Ascending aorta (tissue), 2 donors: ENCODE measurements at regions not wholly inside any gene's neighbourhood (a gene's known extent, or its start where the extent isn't known, plus 50 kb on each side); places are given as distances from the start of the nearest gene placed in this dataset.
"Not testable (repeated sequence)": the region's sequence is repeated elsewhere in the genome, so short reads cannot be mapped to it uniquely, and the experiment has no call there.

Source experiments
- DNase-seq, 2 donors: peaks; one replicate each; pipeline ENCODE4 v3.0.0-alpha.2; 2019; ENCODE audit warnings: low spot score in 2 of 2
- H3K27ac ChIP-seq, 2 donors: fragments of 200-600 bp; sonication (generic); one replicate each; pipeline ENCODE4 v1.5.1; 2016 to 2017; ENCODE audit warnings: mild to moderate bottlenecking in 1 of 2
- H3K27me3 ChIP-seq: fragments of 200-600 bp; sonication (generic); one replicate; pipeline ENCODE4 v1.5.1; 2017
- H3K36me3 ChIP-seq, 2 donors: fragments of 200-600 bp; sonication (generic); one replicate each; pipeline ENCODE4 v1.5.1; 2016
- H3K4me1 ChIP-seq, 2 donors: fragments of 200-600 bp; sonication (generic); one replicate each; pipeline ENCODE4 v1.5.1; 2016 to 2017; ENCODE audit warnings: mild to moderate bottlenecking in 1 of 2
- H3K4me3 ChIP-seq, 2 donors: fragments of 200-600 bp; sonication (generic); one replicate each; pipeline ENCODE4 v1.5.1; 2016 to 2017; ENCODE audit warnings: mild to moderate bottlenecking in 1 of 2
- H3K9me3 ChIP-seq, 2 donors: fragments of 200-600 bp; sonication (generic); one replicate each; pipeline ENCODE4 v1.5.1; 2016
- CTCF ChIP-seq, 3 experiments: fragments of 200-600 bp in 2 of 3; fragments of 450-650 bp in 1 of 3; sonication (generic) in 2 of 3; IDR thresholded peaks; one replicate each; pipeline ENCODE4 v1.5.1; 2016 to 2019; ENCODE audit warnings: antibody characterized with exemption in 3 of 3, mild to moderate bottlenecking in 1 of 3, moderate library complexity in 1 of 3
- intact Hi-C: fragments of 100-400 bp; cut with DNase I; formaldehyde crosslinking; loops from one replicate; pipeline ENCODE4 v1.15.1; 2023

- Histone ChIP-seq H3K27ac (no peak overlapping the region), H3K4me1 (no peaks in the 10 kb centered on the region), H3K4me3 (no peak overlapping the region), H3K36me3 (no peaks in the 10 kb centered on the region), H3K9me3 (no peaks in the 10 kb centered on the region), H3K27me3 (no peaks in the 10 kb centered on the region)
- no peak for DNase-seq
- no peak for TF ChIP-seq CTCF (IDR thresholded peaks at IDR 0.05)
- intact Hi-C loops, result no loop called here
Measured at GRCh38 chr5:101212942-101213514, 309.9 kb upstream of the ST8SIA4 start.

- H3K36me3 ChIP-seq, result no peaks in the 10 kb centered on the region
- TF ChIP-seq CTCF (IDR thresholded peaks at IDR 0.05), result no peak
- no peaks in the 10 kb centered on the region for H3K9me3 ChIP-seq
- no peak overlapping the region for H3K4me3 ChIP-seq
- no peaks in the 10 kb centered on the region for H3K27me3 ChIP-seq
- no peaks in the 10 kb centered on the region for H3K4me1 ChIP-seq
- DNase-seq, result no peak
- intact Hi-C loops, result no loop called here
- no peak overlapping the region for H3K27ac ChIP-seq
Measured at GRCh38 chr5:101206534-101206933, 303.5 kb upstream of the ST8SIA4 start.

- DNase-seq, H3K9me3 ChIP-seq, H3K27ac ChIP-seq, H3K4me3 ChIP-seq, intact Hi-C loops, H3K36me3 ChIP-seq, H3K4me1 ChIP-seq, H3K27me3 ChIP-seq: not testable (repeated sequence)
Measured at GRCh38 chr5:101205065-101205464, 302.0 kb upstream of the ST8SIA4 start.

GRCh38 chr5:101180365-101180764 lies 277.3 kb upstream of the ST8SIA4 start:
- intact Hi-C loops, H3K4me1 ChIP-seq, H3K36me3 ChIP-seq, H3K27me3 ChIP-seq, H3K4me3 ChIP-seq, H3K27ac ChIP-seq, DNase-seq, H3K9me3 ChIP-seq: not testable (repeated sequence)

- H3K4me3 ChIP-seq, result no peak overlapping the region
- no peak for TF ChIP-seq CTCF (IDR thresholded peaks at IDR 0.05)
- DNase-seq, result no peak
- H3K27me3 ChIP-seq, result no peaks in the 10 kb centered on the region
- no peaks in the 10 kb centered on the region for H3K9me3 ChIP-seq
- no peaks in the 10 kb centered on the region for H3K4me1 ChIP-seq
- H3K27ac ChIP-seq, result no peak overlapping the region
- intact Hi-C loops, result no loop called here
- no peaks in the 10 kb centered on the region for H3K36me3 ChIP-seq
Measured at GRCh38 chr5:101176605-101177004, 273.5 kb upstream of the ST8SIA4 start.

- intact Hi-C loops, result no loop called here
- TF ChIP-seq CTCF (IDR thresholded peaks at IDR 0.05), result no peak
- Histone ChIP-seq H3K36me3 (no peaks in the 10 kb centered on the region), H3K27me3 (no peaks in the 10 kb centered on the region), H3K27ac (no peak overlapping the region), H3K9me3 (no peaks in the 10 kb centered on the region), H3K4me3 (no peak overlapping the region), H3K4me1 (no peaks in the 10 kb centered on the region)
- DNase-seq, result no peak
Measured at GRCh38 chr5:101174981-101175380, 271.9 kb upstream of the ST8SIA4 start.

- Histone ChIP-seq H3K36me3 (no peaks in the 10 kb centered on the region), H3K27ac (no peak overlapping the region), H3K9me3 (no peaks in the 10 kb centered on the region), H3K4me1 (no peaks in the 10 kb centered on the region), H3K27me3 (no peaks in the 10 kb centered on the region), H3K4me3 (no peak overlapping the region)
- intact Hi-C loops, result no loop called here
- no peak for TF ChIP-seq CTCF (IDR thresholded peaks at IDR 0.05)
- DNase-seq, result no peak
Measured at GRCh38 chr5:101163088-101163487, 260.0 kb upstream of the ST8SIA4 start.
